GM21717 (cell line): ENCODE measurements at regions not wholly inside any gene's neighbourhood (a gene's known extent, or its start where the extent isn't known, plus 50 kb on each side); places are given as distances from the start of the nearest gene placed in this dataset.

Experiments used
- ATAC-seq: cut with Tn5 transposase; IDR thresholded peaks from one replicate; pipeline ENCODE4 v1.9.1; 2021; ENCODE audit warnings: mild to moderate bottlenecking, moderate library complexity; ENCODE audit not compliant: unreplicated experiment

- no peak for ATAC-seq
Measured at GRCh38 chr17:36728030-36728991, 126.9 kb downstream of the MRM1 start.

DNA sequence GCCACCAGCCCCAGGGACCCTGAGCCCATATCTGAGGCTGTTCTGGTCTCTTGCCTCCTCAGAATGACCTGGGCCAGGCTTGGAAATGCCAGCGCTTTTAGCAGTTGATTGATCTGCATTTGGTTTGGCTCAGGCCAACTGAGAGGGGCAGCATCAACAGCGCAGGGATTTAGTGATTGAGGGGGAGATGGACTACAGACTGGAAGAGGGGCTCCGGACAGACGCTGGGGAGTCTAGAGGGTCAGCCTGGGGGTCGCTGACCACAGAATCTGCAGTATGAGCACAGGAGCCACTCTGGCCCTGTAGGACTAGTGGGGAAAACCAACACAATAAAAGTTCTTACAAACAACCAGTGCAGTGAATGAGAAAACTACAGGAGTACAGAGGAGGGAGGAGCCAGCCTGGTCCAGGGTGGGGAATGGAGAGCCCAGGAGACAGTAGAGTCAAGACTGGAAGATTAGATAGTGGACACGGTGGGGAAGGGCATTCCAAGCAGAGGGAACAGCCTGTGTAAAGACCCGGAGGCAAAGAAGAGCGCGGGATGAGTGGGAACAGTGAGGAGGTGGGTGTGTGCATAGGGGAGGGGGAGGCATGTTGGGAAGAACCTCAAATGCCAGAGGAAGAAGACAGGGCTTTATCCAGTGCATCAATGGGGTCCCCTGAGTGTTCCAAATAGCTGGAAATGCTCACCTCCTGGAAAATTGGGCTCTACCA is 128.9 kb downstream of the MRM1 start:
- ATAC-seq, result no peak

GRCh38 chr17:36730857-36731490 is 129.6 kb downstream of the MRM1 start:
- ATAC-seq, result no peak

DNA sequence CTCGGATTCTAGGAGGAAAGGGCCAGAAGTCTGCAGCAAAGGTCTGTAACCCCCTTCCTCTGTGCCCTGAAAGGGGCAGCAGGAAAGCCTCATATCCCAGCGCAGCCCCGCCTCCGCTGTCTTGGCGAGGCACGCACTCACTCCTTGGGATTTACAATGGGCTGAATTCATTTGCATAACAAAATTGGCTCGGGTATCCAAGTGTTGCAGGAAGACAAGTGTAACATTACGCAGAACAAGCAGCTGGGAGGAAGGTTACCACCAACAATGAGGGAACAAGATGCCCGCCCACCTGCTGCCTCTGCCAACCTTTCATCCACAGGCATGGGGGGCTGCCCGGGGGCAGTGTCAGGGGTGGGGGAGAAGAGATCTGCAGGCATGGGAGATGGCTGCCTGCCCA is 130.4 kb downstream of the MRM1 start:
- no peak for ATAC-seq

GRCh38 chr17:36732351-36732750 is 131.0 kb downstream of the MRM1 start:
- ATAC-seq, result no peak

DNA sequence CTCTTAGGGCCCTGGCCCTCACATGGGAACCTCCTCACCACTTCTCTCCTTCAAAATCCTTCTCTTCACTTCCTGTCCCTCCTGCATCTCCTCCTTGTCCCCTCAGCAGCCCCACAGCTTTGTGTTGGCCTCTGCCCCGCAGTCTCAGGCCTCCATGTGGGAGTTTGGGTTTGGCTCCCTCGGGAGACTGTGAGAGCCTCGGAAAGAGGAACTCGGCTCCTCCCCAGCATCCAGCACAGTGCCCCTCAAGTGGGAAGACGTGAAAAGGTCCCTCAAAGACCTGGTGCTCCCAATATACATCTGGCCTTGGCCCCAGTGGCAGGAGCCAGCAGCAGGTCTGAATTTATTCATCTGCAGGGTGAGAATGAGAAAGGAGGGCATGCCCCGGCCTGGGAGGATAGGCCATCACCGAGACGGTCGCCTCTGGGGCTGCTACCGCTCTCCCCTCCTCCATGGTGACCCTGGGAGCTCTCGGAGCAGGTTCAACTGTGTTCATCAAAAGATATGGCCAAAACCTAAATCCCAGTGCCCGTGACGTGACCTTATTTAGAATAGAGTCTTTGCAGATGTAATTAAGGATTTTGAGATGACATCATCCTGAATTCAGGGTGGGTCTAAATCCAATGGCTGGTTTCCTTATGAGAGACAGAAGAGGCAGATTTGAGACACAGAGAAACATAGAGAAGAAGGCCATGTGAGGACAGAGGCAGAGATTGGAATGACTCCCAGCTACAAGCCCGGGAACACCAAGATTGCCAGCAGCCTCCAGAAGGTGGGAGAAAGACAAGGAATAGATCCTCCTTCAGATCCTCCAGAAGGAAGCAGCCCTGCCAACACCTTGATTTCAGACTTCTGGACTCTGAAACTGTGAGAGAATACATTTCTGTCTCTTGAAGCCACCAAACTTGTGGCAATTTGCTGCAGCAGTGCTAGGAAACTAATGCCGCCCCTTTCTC is 135.1 kb downstream of the MRM1 start:
- no peak for ATAC-seq

- no peak for ATAC-seq
Measured at GRCh38 chr17:36739208-36739607, 137.8 kb downstream of the MRM1 start.

GRCh38 chr17:36740157-36740556 is 138.8 kb downstream of the MRM1 start:
- no peak for ATAC-seq

- no peak for ATAC-seq
Measured at GRCh38 chr17:36741019-36741902, 139.9 kb downstream of the MRM1 start.

GRCh38 chr17:36742267-36743000 is 141.1 kb downstream of the MRM1 start:
- ATAC-seq, result no peak

DNA sequence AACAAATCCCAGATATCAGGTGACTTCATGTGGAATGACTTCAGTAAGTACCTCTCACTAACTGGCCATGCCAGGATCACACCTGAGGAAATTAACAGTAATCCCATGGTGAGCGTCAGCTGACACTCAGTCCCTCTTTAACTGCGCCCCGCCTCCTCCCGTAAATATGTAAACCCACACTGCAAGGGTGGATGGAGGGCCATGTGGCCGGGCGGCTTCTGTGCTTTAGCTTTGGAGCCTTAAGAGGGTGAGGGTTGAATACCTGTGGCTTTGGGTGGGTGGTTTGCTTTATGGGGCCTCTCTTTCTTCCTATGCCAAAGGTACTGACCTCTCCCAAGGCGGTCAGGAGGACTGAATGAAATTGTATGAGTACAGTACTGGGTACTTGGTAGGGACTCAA is 141.7 kb downstream of the MRM1 start:
- no peak for ATAC-seq

DNA sequence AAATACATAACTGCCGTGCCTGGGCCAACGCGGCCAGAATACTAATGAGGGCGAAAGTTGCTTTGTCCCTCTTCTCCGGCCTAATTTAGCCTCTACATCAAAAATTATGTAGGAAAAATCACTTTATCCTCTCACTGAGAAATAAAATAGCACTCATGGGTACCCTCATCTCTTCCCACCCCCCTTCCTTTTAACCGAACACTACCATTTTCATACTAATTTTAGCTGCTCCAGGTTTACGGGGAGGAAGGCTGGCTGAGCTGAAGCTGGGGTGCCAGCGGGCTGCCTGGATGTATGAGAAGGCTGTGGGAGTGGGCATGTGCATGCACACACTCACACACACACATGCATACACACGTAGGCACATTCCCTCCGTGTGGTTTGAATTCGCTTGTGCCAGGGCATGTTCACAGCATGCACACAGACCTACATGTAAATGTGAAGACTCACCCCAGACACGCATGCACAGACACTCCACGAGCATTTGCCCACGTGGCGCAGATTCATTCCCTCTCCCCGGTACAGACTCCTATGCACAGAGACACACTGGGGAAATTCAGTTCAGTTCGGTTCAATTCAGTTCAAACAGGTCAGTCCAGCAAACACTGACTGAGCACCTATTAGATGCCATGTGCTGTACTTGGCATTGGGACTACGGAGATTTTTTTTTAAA is 145.1 kb downstream of the MRM1 start:
- ATAC-seq, result no peak

GRCh38 chr17:36747861-36748260 is 146.5 kb downstream of the MRM1 start:
- ATAC-seq, result no peak

- ATAC-seq, result no peak
Measured at GRCh38 chr17:36748272-36748671, 146.9 kb downstream of the MRM1 start.

GRCh38 chr17:36749493-36749892 is 148.1 kb downstream of the MRM1 start:
- ATAC-seq, result no peak

DNA sequence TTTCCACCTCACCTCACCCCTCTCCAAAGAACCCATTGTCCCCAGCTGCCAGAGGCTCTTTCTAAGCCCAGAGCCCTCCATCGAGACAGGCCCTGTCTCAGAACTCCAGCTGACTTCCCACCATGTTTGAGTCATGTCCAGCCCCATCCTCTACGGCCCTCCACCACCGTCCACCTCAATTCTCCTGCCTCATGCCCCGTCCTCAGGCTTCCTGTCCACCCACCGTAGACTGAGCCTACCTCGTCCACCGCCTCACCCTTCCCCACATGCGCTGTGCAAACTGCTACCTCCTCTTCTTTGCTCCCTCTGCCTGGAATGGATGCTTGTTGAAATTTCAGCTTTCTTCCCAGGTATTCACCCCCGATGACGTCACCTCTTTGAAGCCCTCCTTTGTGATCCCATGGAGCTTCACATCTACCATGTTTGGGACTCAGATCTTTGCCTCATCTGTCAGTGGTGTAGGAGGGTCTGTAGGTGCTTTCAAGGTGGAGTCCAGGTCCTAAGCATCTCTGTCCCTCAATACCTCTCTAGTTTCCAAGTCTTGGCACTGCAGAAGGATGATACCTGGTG is 149.0 kb downstream of the MRM1 start:
- ATAC-seq, result no peak

DNA sequence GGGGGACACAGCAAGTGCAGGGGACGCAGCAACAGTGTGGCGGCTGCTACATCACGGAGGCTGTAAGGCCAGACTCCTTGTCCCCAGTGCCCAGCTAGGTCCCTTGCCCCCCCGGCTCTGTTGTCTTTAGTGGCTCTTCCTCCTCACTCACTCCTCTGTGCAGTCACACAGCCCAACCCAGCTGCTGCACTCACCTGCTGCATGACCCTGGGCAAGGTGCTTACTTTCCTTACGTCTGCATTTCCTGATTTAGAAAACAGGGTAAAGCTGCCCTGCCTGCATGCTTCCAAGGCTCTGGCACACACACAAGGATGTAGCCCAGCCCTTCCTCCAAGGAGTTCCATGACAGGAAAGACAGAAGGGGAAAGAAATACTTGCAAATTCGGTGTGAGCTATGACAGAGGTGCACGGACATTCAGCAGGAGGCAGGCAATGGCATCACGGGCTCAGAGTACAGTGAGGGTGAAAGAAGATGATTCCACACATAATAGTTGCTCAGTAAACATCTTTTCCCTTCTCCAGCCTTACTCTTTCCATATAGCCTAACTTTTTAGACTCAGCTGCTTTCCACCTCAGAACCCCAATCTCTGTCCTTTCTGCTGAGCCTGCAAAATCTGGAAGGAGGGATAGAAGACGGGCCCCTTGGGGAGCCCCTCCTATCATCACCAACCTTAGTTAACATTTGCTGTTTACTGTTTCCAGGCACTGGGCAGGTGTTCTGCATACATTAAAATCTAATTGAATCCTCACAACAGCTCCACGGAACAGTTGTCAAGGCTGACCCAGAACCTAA is 150.9 kb downstream of the MRM1 start:
- no peak for ATAC-seq
